HFFc6 (cell line): ENCODE measurements at regions not wholly inside any gene's neighbourhood (a gene's known extent, or its start where the extent isn't known, plus 50 kb on each side); places are given as distances from the start of the nearest gene placed in this dataset.

Experiments used
- DNase-seq: peaks from one replicate; pipeline ENCODE4 v3.0.0-alpha.2; 2018
- H3K27ac Mint-ChIP-seq: 2 replicates; pipeline ENCODE4 v1.8.0; 2020; ENCODE audit warnings: mild to moderate bottlenecking, mixed read lengths
- H3K27me3 Mint-ChIP-seq: 2 replicates; pipeline ENCODE4 v1.8.0; 2021; ENCODE audit warnings: mild to moderate bottlenecking, moderate library complexity, mixed read lengths; ENCODE audit not compliant: insufficient read depth
- H3K36me3 Mint-ChIP-seq: 2 replicates; pipeline ENCODE4 v1.8.0; 2021; ENCODE audit warnings: low read depth, mixed read lengths
- H3K4me1 Mint-ChIP-seq: 2 replicates; pipeline ENCODE4 v1.8.0; 2020; ENCODE audit warnings: low read depth, mixed read lengths
- H3K4me3 Mint-ChIP-seq: 2 replicates; pipeline ENCODE4 v1.8.0; 2020; ENCODE audit warnings: mild to moderate bottlenecking, moderate library complexity, mixed read lengths
- H3K9me3 Mint-ChIP-seq: 2 replicates; pipeline ENCODE4 v1.8.0; 2020; ENCODE audit warnings: mild to moderate bottlenecking, mixed read lengths
- CTCF ChIP-seq: fragments of 200-600 bp; sonication (generic); IDR thresholded peaks from 2 replicates; pipeline ENCODE4 v1.5.0; 2021; ENCODE audit warnings: antibody characterized with exemption, mild to moderate bottlenecking

- no peak overlapping the region for H3K27ac Mint-ChIP-seq
- H3K27me3 Mint-ChIP-seq: no peaks in the 10 kb centered on the region
- H3K4me1 Mint-ChIP-seq: peaks cover 27% of the 10 kb centered on the region
- no peaks in the 10 kb centered on the region for H3K36me3 Mint-ChIP-seq
- no peak overlapping the region for H3K4me3 Mint-ChIP-seq
- peak; percentile 44; the same call in 1 of the 2 replicates for TF ChIP-seq CTCF
- DNase-seq: no peak
- H3K9me3 Mint-ChIP-seq: no peaks in the 10 kb centered on the region
These were observed 159.6 kb upstream of the RBPJ start for GRCh38 chr4:26161030-26161824.

- no peaks in the 10 kb centered on the region for H3K9me3 Mint-ChIP-seq
- H3K36me3 Mint-ChIP-seq: no peaks in the 10 kb centered on the region
- no peak overlapping the region for H3K4me3 Mint-ChIP-seq
- no peak for TF ChIP-seq CTCF
- no peaks in the 10 kb centered on the region for H3K27me3 Mint-ChIP-seq
- DNase-seq: no peak
- H3K27ac Mint-ChIP-seq: no peak overlapping the region
- peaks cover 27% of the 10 kb centered on the region for H3K4me1 Mint-ChIP-seq
These were observed 158.7 kb upstream of the RBPJ start for GRCh38 chr4:26162101-26162500.

GRCh38 chr4:26163425-26164362, 157.1 kb upstream of the RBPJ start:
- peaks cover 16% of the 10 kb centered on the region for H3K4me1 Mint-ChIP-seq
- no peaks in the 10 kb centered on the region for H3K36me3 Mint-ChIP-seq
- H3K4me3 Mint-ChIP-seq: no peak overlapping the region
- no peaks in the 10 kb centered on the region for H3K9me3 Mint-ChIP-seq
- no peaks in the 10 kb centered on the region for H3K27me3 Mint-ChIP-seq
- DNase-seq: no peak
- no peak overlapping the region for H3K27ac Mint-ChIP-seq
- no peak for TF ChIP-seq CTCF

GRCh38 chr4:26171501-26171900, 149.3 kb upstream of the RBPJ start:
- Mint-ChIP-seq H3K4me1 (peaks cover 48% of the 10 kb centered on the region), H3K4me3 (peak overlapping the region; percentile 64), H3K27me3 (peaks cover 2% of the 10 kb centered on the region; the same call in 1 of the 2 replicates), H3K36me3 (no peaks in the 10 kb centered on the region), H3K27ac (peak overlapping the region; percentile 32; the same call in 1 of the 2 replicates), H3K9me3 (no peaks in the 10 kb centered on the region)
- no peak for DNase-seq
- no peak for TF ChIP-seq CTCF

GRCh38 chr4:26171941-26172340, 148.9 kb upstream of the RBPJ start:
- Mint-ChIP-seq H3K36me3 (no peaks in the 10 kb centered on the region), H3K27ac (peak overlapping the region; percentile 32), H3K9me3 (no peaks in the 10 kb centered on the region), H3K4me3 (peak overlapping the region; percentile 64), H3K4me1 (peaks cover 52% of the 10 kb centered on the region), H3K27me3 (peaks cover 2% of the 10 kb centered on the region; the same call in 1 of the 2 replicates)
- no peak for TF ChIP-seq CTCF
- peak; percentile 68 for DNase-seq
